NCI-H2029 treated with DMSO at 0.1 percent for 48 hours (cell line): ENCODE measurements at regions not wholly inside any gene's neighbourhood (a gene's known extent, or its start where the extent isn't known, plus 50 kb on each side); places are given as distances from the start of the nearest gene placed in this dataset.

Source experiments
- DNase-seq: peaks from one replicate; lab custom pipeline; 2025; lab: John Stamatoyannopoulos, UW

DNA sequence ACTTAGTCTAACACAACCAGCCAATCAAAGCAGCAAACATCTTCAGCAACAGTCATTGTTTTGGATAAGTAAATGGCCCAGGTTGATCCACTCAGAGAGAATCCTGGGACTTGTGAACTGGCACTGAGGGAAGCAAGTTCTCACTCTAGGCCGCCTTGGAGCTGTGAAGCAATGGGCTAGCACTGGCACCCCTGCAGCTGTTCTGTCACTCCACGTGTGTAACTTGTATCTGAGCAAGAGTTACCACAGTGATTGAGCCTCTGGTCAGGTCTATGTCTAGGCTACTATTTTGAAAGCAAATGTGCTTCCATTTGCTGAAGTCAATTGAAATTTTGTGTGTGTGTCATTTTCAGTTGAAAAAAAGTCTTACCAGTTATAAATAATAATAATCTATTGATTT, 57.2 kb upstream of the HS3ST1 start:
- no peak for DNase-seq

DNA sequence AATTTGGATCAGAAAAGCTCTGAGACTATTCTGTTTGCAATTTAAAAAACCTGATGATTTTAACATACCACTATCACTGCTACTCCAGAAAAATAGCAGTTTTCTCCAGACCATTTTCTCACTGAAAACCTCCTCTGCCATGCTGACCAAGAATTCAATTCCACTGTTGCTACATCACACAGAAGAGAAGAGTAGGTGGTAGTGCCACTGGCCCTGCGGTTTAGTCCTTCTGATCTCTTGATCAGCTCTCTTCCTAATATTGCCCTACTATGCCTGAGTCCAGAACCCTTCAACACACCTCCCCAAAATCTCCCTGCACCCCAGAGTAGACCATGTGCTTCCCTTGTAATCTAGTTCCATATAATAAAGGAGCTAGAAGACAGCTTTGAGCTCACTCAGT, 55.8 kb upstream of the HS3ST1 start:
- no peak for DNase-seq

- DNase-seq: no peak
These were observed 54.4 kb upstream of the HS3ST1 start for GRCh38 chr4:11483046-11483445.

GRCh38 chr4:11480683-11481082, 52.0 kb upstream of the HS3ST1 start:
- DNase-seq: no peak
